SW480 (cell line): ENCODE measurements at regions not wholly inside any gene's neighbourhood (a gene's known extent, or its start where the extent isn't known, plus 50 kb on each side); places are given as distances from the start of the nearest gene placed in this dataset.

ENCODE experiments used
- DNase-seq: peaks from one replicate; pipeline ENCODE4 v3.0.0-alpha.2; 2016; ENCODE audit warnings: low spot score

- no peak for DNase-seq
These were observed 111.0 kb downstream of the FAM53A start for GRCh38 chr4:1572964-1573720.

GRCh38 chr4:1572521-1572920 lies 111.6 kb downstream of the FAM53A start:
- no peak for DNase-seq

- DNase-seq: no peak
These were observed 112.1 kb downstream of the FAM53A start for GRCh38 chr4:1572010-1572385.

- DNase-seq: no peak
These were observed 112.7 kb downstream of the FAM53A start for GRCh38 chr4:1571165-1572009.

- no peak for DNase-seq
These were observed 113.6 kb downstream of the FAM53A start for GRCh38 chr4:1570291-1571164.

GRCh38 chr4:1569461-1570151 lies 114.5 kb downstream of the FAM53A start:
- DNase-seq: no peak

- DNase-seq: no peak
These were observed 115.2 kb downstream of the FAM53A start for GRCh38 chr4:1568855-1569460.

- DNase-seq: no peak
These were observed 116.1 kb downstream of the FAM53A start for GRCh38 chr4:1567808-1568581.

GRCh38 chr4:1567519-1567807 lies 116.7 kb downstream of the FAM53A start:
- no peak for DNase-seq

- DNase-seq: no peak
These were observed 117.1 kb downstream of the FAM53A start for GRCh38 chr4:1566838-1567518.

- DNase-seq: peak; percentile 66
These were observed 117.7 kb downstream of the FAM53A start for GRCh38 chr4:1566301-1566837.

- DNase-seq: no peak
These were observed 118.4 kb downstream of the FAM53A start for GRCh38 chr4:1565598-1566295.

GRCh38 chr4:1564535-1565375 lies 119.4 kb downstream of the FAM53A start:
- no peak for DNase-seq

- no peak for DNase-seq
These were observed 120.2 kb downstream of the FAM53A start for GRCh38 chr4:1563768-1564485.

- DNase-seq: no peak
These were observed 120.9 kb downstream of the FAM53A start for GRCh38 chr4:1563241-1563640.

- no peak for DNase-seq
These were observed 121.3 kb downstream of the FAM53A start for GRCh38 chr4:1562771-1563170.

GRCh38 chr4:1562371-1562770 lies 121.7 kb downstream of the FAM53A start:
- DNase-seq: no peak
